ENCODE measurements at regions not wholly inside any gene's neighbourhood (a gene's known extent, or its start where the extent isn't known, plus 50 kb on each side); places are given as distances from the start of the nearest gene placed in this dataset.

DNA sequence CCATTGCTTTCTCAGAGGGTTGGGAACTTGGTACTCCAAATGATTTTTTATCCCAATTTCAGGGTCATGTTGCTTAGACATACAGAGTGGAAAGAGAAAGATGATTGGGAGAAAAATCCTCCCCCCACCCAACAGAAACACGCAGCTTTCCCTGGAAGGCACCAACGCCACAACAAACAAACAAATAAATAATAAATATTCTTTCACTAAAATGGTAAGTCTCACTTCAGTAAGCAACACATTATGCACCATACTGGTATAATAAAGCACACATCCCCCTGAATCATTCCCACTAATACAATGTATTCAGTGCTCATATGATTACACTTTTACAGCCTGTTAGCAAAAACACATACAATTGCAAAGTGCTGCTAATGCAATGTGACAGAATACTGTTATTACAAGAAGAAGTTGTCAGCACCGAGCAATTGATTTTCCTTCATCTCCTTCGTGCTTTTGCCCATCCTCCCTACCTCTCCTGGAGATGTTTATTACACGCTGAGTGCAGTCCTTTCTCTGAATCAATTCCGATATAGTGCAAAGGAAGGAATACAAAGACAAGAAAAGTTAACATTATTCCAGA lies 359.9 kb downstream of the TXNL1 start:
- DNase-seq (ENCODE audit: low spot score), result no peak

DNA sequence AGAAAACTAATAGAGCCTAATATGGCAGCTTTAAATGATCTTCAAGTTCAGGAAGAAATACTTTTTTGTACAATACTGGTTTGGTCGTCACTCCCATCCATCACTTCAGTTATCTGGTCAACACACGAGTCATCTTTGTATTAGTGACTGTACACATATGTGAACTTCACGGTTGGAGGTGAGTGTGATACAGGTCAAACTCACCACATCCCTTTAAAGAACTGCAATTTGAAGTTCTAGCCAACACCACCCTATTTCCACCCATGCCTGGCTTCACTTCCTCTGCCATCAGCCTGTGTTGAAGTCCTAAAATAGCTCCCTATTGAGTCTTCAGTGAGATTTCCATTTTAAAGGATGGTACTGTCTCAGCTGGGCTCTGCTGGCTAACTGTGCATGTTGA lies 361.9 kb downstream of the TXNL1 start:
- DNase-seq (ENCODE audit: low spot score), result no peak

DNA sequence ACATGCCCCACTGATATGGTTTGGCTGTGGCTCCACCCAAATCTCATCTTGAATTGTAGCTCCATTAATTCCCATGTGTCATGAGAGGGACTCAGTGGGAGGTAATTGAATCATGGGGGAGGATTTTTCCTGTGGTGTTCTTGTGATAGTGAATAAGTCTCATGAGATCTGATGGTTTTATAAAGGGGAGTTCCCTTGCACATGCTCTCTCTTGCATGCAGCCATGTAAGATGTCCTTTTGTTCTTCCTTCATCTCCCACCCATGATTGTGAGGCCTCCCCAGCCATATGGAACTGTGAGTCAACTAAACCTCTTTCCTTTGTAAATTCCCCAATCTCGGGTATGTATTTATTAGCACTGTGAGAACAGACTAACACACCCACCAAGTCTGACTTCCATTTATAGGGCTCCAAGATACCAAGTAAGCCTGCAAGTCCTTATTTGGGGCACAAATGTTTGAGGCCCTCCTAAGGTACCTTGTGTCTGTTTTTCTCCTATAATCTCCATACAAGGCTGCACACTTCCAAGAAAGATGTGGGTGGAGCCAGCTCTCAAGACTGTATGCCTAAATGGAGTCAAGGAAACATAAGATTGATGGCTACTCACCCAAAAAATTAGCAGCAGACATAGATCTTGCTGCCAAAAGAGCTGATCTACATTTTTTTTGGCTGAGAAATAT lies 364.7 kb downstream of the TXNL1 start:
- no peak for DNase-seq (ENCODE audit: low spot score)

DNA sequence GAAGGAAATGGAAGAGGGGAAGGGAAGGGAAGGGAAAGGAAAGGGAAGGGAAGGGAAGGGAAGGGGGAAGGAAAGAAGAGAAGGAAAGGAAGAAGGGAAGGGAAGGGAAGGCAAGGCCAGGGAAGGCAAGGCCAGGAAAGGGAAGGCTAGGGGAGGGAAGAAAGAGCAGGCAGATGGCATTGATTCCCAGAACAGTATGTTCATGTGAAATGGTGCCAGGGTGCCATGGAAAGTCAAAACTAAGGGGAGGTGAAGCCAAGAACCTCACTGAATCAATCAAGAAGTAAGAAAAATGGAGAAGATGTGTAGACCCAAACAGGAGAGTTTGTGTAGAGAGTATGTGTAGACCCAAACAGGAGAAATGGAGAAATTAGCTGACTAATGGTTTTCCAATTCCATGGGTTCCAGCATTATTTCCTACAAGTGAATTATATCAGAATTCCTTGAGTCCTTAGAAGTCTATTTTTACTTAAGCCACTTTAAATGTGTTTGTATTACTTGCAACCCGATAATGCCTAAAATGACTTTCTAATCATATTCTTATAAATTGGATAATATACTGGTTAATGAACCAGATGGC lies 367.6 kb downstream of the TXNL1 start:
- no peak for DNase-seq (ENCODE audit: low spot score)

DNA sequence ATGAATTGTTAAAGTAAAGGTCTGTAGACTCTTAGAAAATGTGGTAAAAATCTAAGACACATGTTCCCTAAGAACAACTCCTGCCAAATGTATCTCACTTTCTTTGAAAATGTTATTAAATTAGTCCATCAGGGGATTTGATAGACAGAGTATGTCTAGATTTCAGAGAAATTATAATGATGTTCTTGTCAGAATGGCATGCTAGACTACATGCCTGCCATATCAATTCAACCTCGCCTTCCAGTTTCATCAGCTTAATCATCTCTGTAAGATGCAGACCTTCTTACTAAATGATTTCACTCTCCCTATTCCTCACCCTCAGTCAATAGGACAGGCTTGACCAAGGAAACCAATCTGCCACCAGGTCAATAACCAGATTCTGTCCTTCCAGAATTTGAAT lies 368.4 kb downstream of the TXNL1 start:
- no peak for DNase-seq (ENCODE audit: low spot score)

DNA sequence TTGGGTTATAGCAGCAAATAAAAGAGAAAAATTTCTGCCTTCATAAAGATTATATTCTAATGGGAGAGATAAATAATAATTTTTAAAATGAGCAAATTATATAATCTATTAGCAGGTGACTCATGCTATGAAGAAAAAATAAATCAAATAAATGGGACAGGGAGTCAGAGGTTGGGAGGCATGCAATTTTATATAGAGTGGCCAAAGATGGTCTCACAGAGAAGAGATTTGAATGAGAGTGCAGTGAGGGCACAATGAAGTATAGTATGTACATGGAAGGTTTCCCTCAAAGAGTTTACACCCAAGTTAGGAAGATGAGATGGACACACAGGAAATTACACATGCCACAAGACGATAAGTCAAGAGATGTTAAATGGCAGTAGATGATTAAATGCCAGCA lies 369.4 kb downstream of the TXNL1 start:
- DNase-seq (ENCODE audit: low spot score), result no peak

DNA sequence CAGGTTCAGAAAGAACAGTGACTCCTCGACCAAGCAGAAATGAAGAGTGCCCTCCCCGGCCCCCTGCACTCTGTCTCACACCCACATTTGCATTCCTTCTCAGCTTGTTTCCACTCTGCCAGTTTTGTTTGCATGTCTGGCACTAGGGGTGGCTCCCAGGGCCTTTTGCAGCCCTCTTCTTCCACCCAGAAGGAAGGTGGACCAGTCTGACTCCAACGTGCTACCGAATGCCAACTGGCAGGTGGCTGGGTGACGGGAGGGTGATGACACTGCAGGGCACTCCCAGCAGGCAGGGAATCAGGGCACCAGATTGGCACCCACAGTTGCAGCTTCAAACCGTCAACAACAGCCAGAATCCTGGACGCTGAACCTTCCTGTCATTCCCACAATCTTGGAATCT lies 371.1 kb downstream of the TXNL1 start:
- DNase-seq (ENCODE audit: low spot score), result no peak

DNA sequence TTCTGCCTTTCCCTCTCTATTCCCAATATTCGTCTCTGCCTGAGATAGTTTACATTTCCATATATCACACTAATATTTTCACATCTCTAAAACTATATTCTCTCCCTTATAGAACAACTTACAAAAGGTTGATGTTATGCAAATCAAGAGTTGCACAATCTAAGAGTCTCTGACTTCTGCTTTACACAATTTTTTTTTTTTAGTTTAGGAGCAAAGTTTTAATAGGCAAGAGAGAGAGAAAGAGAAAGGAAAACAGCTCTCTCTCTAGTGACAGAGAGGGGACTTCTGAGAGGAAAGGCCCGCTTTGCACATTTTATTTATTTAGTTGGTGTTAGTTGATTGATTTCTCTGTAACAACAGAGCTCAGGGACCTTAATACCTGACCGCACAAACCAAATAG lies 380.2 kb downstream of the TXNL1 start:
- DNase-seq (ENCODE audit: low spot score), result no peak

DNA sequence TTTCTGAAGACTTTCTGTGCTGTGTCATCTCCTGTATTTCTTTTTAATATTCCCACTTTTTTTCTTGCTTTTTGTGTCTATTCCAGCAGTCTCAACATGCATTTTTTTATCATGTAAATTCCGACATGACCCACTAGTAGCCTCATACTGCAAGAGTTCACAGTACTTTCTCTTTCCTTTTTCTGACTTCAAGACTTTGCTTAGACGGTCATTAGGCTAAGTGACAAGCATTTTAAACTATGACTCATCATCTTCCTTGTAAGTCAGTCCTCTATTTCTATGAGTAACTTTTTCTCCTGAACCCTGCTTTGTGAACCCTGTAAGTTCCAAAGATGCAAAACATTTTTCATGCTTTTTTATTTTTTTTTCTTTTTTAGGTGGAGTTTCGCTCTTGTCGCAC lies 381.2 kb downstream of the TXNL1 start:
- DNase-seq (ENCODE audit: low spot score), result no peak

DNA sequence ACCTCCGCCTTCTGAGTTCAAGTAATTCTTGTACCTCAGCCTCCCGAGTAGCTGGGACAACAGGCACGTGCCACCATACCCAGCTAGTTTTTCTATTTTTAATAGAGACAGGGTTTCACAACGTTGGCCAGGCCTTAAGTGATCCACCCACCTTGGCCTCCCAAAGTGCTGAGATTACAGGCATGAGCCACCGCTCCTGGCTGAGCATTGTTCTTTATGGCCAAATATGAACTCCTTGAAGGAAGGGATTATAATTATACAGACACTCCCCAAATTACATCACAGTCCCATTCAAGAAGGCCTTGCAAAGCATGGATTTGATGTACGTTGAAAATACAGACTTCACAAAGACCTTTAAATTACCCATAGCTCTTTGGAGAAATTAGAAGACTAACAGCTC lies 381.7 kb downstream of the TXNL1 start:
- DNase-seq (ENCODE audit: low spot score), result no peak

DNA sequence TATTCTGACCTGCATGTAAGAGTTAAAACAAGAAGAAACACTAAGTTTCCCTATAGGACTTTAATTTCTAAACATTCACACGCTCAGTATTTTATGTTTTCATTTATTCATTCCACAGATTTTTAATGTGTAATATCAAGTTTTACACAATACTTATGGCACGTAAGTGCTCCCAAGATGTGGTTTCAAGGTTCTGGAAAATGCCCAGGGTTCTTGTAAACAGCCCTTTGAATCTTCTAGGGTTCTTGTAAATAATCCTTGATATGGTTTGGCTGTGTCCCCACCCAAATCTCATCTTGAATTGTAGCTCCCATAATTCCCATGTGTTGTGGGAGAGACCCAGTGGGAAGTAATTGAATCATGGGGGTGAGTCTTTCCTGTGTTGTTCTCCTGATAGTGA lies 383.0 kb downstream of the TXNL1 start:
- DNase-seq (ENCODE audit: low spot score), result no peak

DNA sequence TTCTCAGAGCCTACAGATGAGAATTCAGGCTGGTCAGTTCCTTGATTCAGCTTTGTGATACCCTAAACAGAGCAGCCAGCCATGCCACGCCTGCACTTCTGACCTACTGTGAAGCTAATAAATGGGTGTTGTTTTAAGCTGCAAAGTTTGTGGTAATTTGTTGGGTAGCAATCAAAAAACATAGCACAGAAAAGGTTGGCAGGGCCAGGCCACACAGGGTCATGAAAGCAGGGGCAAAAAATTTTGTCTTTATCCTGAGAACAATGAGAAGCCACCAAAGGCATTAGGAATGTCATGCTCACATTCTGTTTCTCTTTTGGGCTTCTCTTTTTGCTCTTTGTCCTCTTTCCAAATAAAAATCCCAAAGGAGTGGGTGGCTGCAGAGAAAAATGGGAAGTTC lies 385.9 kb downstream of the TXNL1 start:
- no peak for DNase-seq (ENCODE audit: low spot score)

DNA sequence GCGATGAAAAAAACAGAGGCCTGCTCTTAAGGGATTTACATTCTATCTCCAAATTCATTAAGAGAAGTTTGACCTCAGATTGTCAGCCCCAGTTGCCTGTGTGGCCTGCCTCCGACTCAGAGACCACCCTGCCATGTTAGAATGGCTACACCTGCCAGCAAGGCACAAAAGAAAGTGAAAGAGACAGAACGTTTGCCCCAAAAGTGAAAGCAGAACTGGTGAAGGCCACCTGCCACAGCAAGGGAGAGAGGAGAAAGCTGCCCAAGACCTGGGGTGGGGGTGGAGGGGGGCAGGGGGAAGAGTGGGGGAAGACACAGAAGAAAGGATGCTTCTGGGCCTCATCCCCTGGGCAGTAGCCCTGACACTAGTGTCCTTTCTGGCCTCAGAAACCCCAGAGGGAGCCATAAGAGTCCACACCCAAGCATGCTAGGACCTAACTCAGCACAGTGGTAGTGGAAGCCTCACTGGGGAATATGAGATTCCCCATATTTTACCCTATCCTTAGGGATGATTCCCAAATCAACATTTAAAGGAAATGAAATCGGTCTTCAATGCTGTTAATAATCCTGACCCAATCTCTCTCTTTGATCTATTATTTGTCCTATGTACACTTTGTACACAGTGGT lies 389.7 kb downstream of the TXNL1 start:
- peak; percentile 90 for DNase-seq (ENCODE audit: low spot score)

DNA sequence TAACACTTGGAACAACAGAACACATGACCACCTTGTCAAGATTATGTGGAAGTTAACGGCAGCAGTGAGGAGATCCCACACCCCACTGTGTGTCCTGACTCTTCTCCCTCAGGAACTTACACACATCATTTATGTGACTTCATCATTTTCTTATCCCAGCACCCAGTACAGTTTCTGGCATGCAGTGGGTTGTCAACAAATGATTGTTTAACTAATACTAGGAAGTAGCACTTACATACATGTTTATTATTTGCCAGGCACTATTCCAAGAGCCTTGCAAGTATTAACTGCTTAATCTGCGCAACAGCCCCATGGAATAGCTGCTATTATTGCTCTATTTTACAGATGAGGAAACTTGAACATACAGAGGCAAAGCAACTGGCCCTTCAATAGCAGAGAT lies 391.5 kb downstream of the TXNL1 start:
- no peak for DNase-seq (ENCODE audit: low spot score)

DNA sequence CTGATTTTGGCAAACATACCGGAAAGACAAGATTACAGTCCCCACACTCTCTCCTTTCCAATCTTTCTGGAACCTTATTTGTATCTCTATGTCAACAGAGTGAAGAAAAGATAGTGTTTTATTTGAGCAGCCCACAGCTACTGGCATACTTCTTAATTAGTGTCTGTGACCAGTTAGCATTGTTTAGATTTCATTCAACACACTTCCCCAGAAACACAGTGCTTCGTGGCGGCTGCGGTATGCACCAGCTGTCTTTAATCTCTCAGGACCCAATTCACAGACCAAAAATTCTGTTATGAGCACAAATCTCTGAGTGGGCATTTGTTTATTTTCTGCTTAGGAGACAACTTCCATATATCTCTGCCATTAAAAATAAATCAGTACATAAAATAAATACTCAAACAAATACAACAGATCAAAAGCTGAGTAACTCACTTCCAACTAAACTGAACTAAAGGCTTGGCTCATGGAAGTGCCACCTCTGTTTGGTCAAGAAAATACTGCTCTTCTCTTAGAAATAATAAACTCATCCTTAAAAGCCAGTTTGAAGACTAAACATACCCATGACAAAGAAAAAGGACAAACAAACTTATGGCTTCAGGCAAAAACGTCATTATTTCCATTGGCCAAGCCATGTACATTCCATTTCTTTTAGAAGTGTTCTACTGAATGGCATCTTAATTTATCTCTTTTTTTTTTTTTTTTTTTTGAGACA lies 392.4 kb downstream of the TXNL1 start:
- DNase-seq (ENCODE audit: low spot score), result no peak

DNA sequence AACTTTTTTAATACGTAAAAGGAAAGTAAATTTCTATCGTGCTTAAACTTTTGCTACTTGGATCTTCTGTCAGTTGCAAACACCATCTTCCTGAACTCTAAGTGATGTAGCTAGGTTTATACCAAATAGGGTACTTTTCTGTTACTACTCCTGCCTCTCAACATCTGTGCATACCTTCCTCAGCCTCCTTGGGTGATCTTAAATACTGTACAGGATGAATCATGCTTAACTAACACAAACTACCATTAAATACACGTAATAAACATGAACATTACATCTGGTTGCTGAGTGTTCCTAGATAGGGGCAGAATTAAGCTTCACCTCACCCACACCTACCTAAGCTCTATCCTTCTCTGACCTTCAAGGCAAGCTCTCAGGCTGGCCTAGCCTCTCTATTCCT lies 398.0 kb downstream of the TXNL1 start:
- no peak for DNase-seq (ENCODE audit: low spot score)

DNA sequence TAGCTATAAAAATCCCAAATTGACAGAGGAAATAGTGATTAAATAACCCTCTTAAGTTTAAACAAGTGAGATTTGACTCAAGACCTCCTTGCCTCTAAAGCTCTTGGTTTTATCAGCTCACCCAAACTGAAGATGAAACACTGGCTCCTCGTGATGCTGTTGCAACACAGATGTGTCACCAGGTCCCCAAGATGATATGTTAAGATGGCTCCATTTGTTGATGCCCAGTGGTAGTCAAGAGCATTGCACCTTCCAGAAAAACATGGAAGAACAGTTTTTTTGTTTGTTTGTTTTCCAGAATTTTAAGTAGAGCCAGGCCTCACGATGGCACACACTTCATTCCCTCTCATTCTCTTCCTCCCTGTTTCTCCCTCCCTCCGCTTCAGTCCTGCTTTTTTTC lies 399.8 kb downstream of the TXNL1 start:
- peak; percentile 28 for DNase-seq (ENCODE audit: low spot score)

DNA sequence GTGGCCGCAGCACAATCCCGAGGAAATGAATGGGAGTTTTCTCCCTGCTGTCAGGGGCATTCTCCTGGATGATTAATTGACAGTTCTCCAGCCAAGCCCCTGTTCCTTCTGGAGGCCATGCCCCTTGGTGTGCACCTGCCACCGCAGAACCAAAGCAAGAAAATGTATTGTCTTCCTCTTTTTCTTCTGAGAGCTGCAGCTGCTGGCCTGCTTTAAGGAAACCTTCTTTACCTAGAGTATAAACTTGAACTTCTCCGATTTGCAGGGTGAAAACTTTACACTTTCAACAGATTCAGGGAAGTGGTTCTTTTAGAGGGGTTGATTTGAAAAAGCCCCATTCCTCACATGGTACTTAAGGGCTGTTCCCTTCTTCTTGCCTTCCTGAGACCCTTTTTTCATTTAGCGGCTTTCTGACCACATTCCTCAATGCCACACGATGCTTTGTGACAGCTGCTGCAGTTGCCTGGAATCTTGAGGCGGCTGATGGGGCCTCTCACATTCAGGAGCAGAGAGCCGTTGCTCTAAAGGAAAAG lies 402.8 kb downstream of the TXNL1 start:
- peak; percentile 87 for DNase-seq (ENCODE audit: low spot score)

DNA sequence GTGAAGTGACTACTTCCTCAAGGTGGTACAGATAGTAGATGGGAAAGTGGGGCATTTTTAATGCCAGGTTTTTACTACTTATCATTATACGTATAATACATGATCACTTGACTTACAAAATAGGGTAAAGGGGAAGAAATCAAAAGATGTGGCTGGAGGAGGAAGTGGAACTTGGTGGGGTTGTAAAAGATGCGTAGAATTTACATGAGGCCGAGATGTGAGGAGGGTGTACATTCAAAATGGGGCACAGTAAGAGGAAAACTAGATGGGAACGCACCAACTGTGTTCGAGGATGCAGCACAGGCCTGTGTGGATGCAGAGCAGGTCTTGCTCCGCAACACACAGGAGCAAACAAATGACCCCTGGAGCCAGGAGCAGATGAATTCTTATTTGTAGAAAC lies 403.3 kb downstream of the TXNL1 start:
- DNase-seq (ENCODE audit: low spot score), result peak; percentile 62

DNA sequence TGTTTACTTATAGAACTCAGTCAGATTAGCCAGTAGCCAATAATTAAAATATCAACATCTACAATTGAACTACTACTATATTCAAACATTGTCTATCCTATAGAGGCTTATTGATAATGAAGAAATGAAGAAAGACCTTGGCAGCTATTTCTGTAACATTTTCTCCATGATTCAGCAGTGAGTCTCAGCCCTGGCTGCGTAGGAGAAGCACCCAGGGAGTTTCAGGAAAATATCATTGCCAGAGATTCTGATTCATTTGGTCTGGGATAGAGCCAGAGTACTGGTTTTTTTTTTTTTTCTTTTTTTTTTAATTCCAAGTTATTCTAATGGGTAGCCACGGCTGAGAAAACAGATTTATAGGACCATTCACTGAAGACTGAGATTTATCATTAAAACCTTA lies 404.8 kb downstream of the TXNL1 start:
- no peak for DNase-seq (ENCODE audit: low spot score)

DNA sequence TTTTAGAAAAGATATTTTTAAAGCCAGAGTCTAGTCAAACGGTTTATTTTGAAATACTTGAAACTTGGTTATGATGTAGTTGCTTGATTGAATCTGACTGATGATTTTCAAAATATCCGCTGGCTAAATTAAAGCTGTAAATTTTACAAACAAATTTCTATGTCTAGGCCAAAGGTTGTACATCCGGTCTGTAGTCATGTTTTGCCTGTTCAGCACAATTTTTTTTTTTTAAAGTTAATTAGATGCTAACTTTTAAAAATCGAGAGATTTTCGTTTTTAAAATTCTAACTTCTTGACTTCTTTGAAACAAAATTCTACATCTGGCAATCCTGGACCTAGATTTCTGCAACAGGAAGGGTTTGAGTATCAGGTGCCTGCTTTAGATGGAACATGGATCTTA lies 412.4 kb downstream of the TXNL1 start:
- no peak for DNase-seq (ENCODE audit: low spot score)

DNA sequence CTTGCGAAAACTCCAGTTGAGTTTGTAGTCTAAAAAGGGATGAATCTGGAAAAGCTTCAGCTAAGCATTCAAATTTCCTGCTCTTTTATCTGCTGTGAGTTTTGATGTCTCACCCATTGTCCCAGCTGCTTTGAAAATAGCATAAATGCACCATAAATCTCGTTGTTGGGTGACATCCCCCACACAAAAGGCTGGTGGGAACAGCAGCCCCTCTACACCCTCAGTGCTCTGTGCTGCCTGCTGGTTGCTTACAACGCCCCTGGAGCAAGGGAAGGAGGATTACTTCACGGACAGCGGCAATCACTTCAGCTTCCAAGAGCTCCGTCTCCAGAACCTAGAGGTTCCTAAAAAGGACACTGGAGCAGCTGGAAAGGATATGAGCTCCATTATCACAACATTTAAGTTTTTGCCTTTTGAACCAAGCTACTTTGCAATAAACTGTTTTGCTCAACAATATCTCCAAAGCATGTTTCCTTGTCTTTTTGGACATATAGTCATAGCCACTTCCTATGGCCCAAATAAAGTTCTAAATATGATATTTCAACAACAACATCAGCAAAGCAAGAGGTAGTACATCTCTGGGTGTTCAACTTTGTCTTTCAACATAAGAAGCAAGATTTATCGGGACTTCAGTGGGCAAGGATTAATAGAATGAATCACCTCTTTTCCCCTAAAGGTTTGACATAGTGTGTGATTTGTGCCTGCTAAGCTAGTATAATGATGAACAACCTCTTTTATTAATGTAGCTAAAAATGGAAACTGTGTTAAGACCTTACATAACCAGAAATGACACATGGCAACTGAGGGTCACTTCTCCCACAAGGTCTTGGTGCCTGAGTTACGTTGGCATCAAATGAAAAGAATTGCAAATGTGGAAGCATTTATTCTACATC lies 413.5 kb downstream of the TXNL1 start:
- no peak for DNase-seq (ENCODE audit: low spot score)
